ENCODE measurements at regions not wholly inside any gene's neighbourhood (a gene's known extent, or its start where the extent isn't known, plus 50 kb on each side); places are given as distances from the start of the nearest gene placed in this dataset.

- TF ChIP-seq CTCF (IDR thresholded peaks at IDR 0.05; ENCODE audit: insufficient read depth, low read length) (no peak), POLR2AphosphoS5 (IDR thresholded peaks at IDR 0.05; ENCODE audit: low read depth) (no peak), GABPA (IDR thresholded peaks at IDR 0.05; ENCODE audit: low read depth) (no peak), REST (IDR thresholded peaks at IDR 0.05; ENCODE audit: insufficient replicate concordance, low read depth) (no peak)
Observed at GRCh38 chr5:176739461-176740051, 70.8 kb upstream of the UNC5A start.

Data from HL-60 (cell line).